Dedifferentiated amniotic fluid mesenchymal stem cell (primary cell): ENCODE measurements at regions not wholly inside any gene's neighbourhood (a gene's known extent, or its start where the extent isn't known, plus 50 kb on each side); places are given as distances from the start of the nearest gene placed in this dataset.

Experiments
- DNase-seq: peaks from one replicate; pipeline ENCODE4 v3.0.0-alpha.2; 2016; ENCODE audit errors: extremely low spot score

- no peak for DNase-seq
Observed at GRCh38 chr21:39024538-39024937, 158.7 kb downstream of the PSMG1 start.

GRCh38 chr21:39022863-39023693 lies 160.2 kb downstream of the PSMG1 start:
- DNase-seq, result no peak

- no peak for DNase-seq
Observed at GRCh38 chr21:39022466-39022862, 160.8 kb downstream of the PSMG1 start.

- no peak for DNase-seq
Observed at GRCh38 chr21:39022035-39022434, 161.2 kb downstream of the PSMG1 start.

- no peak for DNase-seq
Observed at GRCh38 chr21:39021478-39021832, 161.8 kb downstream of the PSMG1 start.

- peak; percentile 19 for DNase-seq
Observed at GRCh38 chr21:39020751-39021477, 162.3 kb downstream of the PSMG1 start.

GRCh38 chr21:39018730-39019129 lies 164.5 kb downstream of the PSMG1 start:
- DNase-seq, result no peak

GRCh38 chr21:39016740-39017315 lies 166.4 kb downstream of the PSMG1 start:
- no peak for DNase-seq

- DNase-seq, result peak; percentile 95
Observed at GRCh38 chr21:39014747-39015146, 168.5 kb downstream of the PSMG1 start.

- no peak for DNase-seq
Observed at GRCh38 chr21:39012326-39013230, 170.7 kb downstream of the PSMG1 start.

GRCh38 chr21:39011911-39012310 lies 171.3 kb downstream of the PSMG1 start:
- no peak for DNase-seq

GRCh38 chr21:39010629-39011404 lies 172.4 kb downstream of the PSMG1 start:
- no peak for DNase-seq

- no peak for DNase-seq
Observed at GRCh38 chr21:39009587-39010225, 173.5 kb downstream of the PSMG1 start.

GRCh38 chr21:39007985-39008384 lies 175.3 kb downstream of the PSMG1 start:
- DNase-seq, result no peak

- DNase-seq, result no peak
Observed at GRCh38 chr21:39007532-39007931, 175.7 kb downstream of the PSMG1 start.

GRCh38 chr21:39006571-39007311 lies 176.5 kb downstream of the PSMG1 start:
- DNase-seq, result no peak

GRCh38 chr21:39005502-39005787 lies 177.8 kb downstream of the PSMG1 start:
- no peak for DNase-seq

GRCh38 chr21:39004634-39005501 lies 178.4 kb downstream of the PSMG1 start:
- no peak for DNase-seq

- DNase-seq, result no peak
Observed at GRCh38 chr21:39003982-39004633, 179.1 kb downstream of the PSMG1 start.
